Neural cell (in vitro differentiated cells): ENCODE measurements at regions not wholly inside any gene's neighbourhood (a gene's known extent, or its start where the extent isn't known, plus 50 kb on each side); places are given as distances from the start of the nearest gene placed in this dataset.

Experiments used
- EP300 ChIP-seq: fragments of 450-650 bp; conservative IDR thresholded peaks from 2 replicates; pipeline ENCODE4 v1.6.1; 2014; ENCODE audit warnings: antibody characterized with exemption, mild to moderate bottlenecking, moderate library complexity; ENCODE audit not compliant: poor library complexity, severe bottlenecking
- MXI1 ChIP-seq: fragments of 450-650 bp; conservative IDR thresholded peaks from 2 replicates; pipeline ENCODE4 v1.6.1; 2014; ENCODE audit warnings: antibody characterized with exemption, mild to moderate bottlenecking; ENCODE audit not compliant: poor library complexity, severe bottlenecking
- POLR2AphosphoS5 ChIP-seq: IDR thresholded peaks from 2 replicates; pipeline ENCODE4 v1.6.1; 2012
- REST ChIP-seq: IDR thresholded peaks from 2 replicates; pipeline ENCODE4 v1.6.1; 2012; ENCODE audit warnings: borderline replicate concordance
- TAF1 ChIP-seq: IDR thresholded peaks from 2 replicates; pipeline ENCODE4 v1.6.1; 2012; ENCODE audit warnings: low read depth
- TF ChIP-seq, protein P1 (sequence below): fragments of 450-650 bp; IDR thresholded peaks from 2 replicates; pipeline ENCODE4 v1.5.1; 2014; ENCODE audit warnings: antibody characterized with exemption, mild to moderate bottlenecking, moderate library complexity; ENCODE audit not compliant: poor library complexity, severe bottlenecking

DNA sequence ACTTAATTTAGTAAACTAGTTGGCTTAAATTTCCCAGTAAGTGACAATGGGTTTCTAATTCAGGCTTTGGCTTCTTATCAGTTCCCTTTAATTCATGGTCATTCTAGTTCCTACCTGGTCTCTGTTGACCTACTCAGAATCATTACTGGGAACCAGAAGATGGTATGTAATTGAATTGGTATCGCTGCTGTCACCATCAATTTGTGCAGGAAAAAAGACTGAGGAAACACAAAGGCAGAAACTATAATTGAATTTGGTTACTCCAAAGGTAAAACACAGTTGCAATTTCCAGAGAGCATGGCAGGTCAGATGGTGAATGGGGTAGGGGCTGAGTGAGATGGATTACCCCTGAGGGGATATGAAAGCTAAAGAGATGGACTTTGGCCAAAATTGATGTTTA is 226.5 kb upstream of the GAP43 start:
- TF ChIP-seq, protein P1, sequence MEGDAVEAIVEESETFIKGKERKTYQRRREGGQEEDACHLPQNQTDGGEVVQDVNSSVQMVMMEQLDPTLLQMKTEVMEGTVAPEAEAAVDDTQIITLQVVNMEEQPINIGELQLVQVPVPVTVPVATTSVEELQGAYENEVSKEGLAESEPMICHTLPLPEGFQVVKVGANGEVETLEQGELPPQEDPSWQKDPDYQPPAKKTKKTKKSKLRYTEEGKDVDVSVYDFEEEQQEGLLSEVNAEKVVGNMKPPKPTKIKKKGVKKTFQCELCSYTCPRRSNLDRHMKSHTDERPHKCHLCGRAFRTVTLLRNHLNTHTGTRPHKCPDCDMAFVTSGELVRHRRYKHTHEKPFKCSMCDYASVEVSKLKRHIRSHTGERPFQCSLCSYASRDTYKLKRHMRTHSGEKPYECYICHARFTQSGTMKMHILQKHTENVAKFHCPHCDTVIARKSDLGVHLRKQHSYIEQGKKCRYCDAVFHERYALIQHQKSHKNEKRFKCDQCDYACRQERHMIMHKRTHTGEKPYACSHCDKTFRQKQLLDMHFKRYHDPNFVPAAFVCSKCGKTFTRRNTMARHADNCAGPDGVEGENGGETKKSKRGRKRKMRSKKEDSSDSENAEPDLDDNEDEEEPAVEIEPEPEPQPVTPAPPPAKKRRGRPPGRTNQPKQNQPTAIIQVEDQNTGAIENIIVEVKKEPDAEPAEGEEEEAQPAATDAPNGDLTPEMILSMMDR, result no peak
- TF ChIP-seq TAF1, result no peak
- no peak for TF ChIP-seq EP300
- TF ChIP-seq POLR2AphosphoS5, result no peak
- TF ChIP-seq MXI1, result no peak
- no peak for TF ChIP-seq REST
